HK-2 (cell line): ENCODE measurements at regions not wholly inside any gene's neighbourhood (a gene's known extent, or its start where the extent isn't known, plus 50 kb on each side); places are given as distances from the start of the nearest gene placed in this dataset.

Experiments used
- DNase-seq: peaks from one replicate; pipeline ENCODE4 v3.0.0-alpha.2; 2018; ENCODE audit not compliant: unreplicated experiment

DNA sequence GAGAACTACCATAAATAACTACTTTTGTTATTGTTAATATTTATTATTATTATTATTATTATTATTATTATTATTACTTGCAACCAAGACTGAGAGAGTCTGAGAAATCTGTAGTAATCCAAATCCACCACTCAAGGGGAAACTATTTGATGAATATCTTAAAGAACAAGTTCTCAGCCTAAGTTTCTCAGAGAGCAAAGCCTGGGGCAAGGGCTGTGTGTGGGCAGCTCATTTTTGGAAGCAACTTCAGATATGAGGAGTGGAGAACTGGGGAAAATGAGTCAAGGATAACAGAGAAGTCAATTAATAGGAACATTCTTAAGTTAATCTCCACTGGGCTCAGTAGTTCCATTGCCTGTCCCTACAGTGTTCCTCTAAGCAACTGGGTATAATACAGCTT lies 57.1 kb upstream of the KCNJ16 start:
- no peak for DNase-seq

DNA sequence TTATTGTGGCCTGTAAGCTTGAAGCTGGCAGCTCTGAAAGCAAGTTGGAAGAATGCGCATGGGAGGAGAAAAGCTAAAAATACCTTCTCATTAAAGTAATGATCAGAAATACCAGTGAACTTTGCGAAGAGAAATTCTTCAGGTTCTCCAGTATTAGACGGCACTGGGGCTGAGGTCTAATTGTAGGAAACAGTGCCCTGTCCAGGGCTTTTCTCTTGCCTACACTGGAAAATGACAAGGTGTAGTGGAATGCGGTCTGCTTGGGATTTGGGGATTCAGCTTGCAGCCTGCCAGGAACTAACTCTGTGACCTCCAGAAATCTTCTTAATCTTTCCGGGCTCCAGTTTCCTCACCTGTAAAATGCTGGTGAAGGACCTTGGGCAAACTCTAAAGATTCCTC lies 53.3 kb upstream of the KCNJ16 start:
- no peak for DNase-seq

DNA sequence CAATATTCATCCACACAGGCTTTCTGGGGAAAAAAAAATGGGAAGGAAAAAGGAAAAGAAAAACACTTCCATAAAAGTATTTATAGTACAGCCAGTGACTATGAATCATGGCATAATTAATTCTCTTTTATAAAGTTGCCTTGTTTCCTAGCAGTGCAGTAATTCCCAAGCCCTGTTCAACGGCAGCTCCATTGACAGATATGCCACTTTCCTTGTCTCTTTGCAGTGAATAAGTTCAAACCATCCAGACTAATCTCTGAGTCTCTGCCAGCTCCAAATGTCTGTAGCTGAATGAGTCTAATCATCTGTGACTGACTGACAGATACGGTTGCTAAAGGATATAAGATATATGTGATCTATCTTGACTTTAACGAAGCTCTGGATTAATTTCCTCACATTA lies 52.9 kb upstream of the KCNJ16 start:
- no peak for DNase-seq

DNA sequence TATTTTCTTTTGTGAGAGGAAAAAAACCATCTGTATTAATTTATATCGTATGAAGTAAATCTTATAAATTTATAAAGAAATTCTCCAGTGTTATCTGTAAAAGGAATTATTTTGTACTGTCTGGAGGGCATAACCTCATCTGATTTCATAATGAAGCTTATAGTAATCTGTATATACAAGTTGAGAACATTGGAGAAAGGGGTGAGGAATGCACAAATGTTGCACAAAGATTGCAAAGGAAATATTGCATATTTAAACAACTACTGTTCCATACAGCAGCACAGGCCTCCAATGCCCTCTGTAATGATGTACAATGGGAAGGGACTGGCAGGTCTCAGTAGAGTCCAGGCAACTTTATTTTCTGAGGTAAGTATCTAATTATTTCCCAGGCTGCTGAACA lies 50.8 kb upstream of the KCNJ16 start:
- DNase-seq: no peak
